Stomach (tissue), 4 donors: ENCODE measurements at regions not wholly inside any gene's neighbourhood (a gene's known extent, or its start where the extent isn't known, plus 50 kb on each side); places are given as distances from the start of the nearest gene placed in this dataset.

Experiments used
- CTCF ChIP-seq, 7 experiments: fragments of 450-650 bp in 4 of 7; fragments of 200-600 bp in 3 of 7; sonication (generic) in 3 of 7; IDR thresholded peaks; one replicate each; pipeline ENCODE4 v1.5.1; 2016 to 2019; ENCODE audit warnings: antibody characterized with exemption in 7 of 7, control low read depth in 2 of 7, mild to moderate bottlenecking in 1 of 7
- EP300 ChIP-seq: sonication (generic); formaldehyde crosslinking; IDR thresholded peaks from one replicate; pipeline ENCODE4 v1.6.1; 2017; ENCODE audit warnings: antibody characterized with exemption
- POLR2A ChIP-seq, 4 donors: fragments of 450-650 bp; IDR thresholded peaks; one replicate each; pipeline ENCODE4 v1.6.1; 2016; ENCODE audit warnings: antibody characterized with exemption in 4 of 4, control low read depth in 2 of 4, mild to moderate bottlenecking in 1 of 4, moderate library complexity in 1 of 4
- POLR2AphosphoS5 ChIP-seq, 3 donors: sonication (generic); formaldehyde crosslinking; IDR thresholded peaks; one replicate each; pipeline ENCODE4 v1.6.1; 2016; ENCODE audit warnings: antibody characterized with exemption in 3 of 3

- TF ChIP-seq EP300 = no peak
- TF ChIP-seq POLR2A (IDR thresholded peaks at IDR 0.05) = no peak
- TF ChIP-seq POLR2AphosphoS5 (IDR thresholded peaks at IDR 0.05) = no peak
- no peak for TF ChIP-seq CTCF (IDR thresholded peaks at IDR 0.05)
These were observed 184.7 kb upstream of the PLPP4 start for GRCh38 chr10:120272350-120272749.
